ENCODE measurements at regions not wholly inside any gene's neighbourhood (a gene's known extent, or its start where the extent isn't known, plus 50 kb on each side); places are given as distances from the start of the nearest gene placed in this dataset.

DNA sequence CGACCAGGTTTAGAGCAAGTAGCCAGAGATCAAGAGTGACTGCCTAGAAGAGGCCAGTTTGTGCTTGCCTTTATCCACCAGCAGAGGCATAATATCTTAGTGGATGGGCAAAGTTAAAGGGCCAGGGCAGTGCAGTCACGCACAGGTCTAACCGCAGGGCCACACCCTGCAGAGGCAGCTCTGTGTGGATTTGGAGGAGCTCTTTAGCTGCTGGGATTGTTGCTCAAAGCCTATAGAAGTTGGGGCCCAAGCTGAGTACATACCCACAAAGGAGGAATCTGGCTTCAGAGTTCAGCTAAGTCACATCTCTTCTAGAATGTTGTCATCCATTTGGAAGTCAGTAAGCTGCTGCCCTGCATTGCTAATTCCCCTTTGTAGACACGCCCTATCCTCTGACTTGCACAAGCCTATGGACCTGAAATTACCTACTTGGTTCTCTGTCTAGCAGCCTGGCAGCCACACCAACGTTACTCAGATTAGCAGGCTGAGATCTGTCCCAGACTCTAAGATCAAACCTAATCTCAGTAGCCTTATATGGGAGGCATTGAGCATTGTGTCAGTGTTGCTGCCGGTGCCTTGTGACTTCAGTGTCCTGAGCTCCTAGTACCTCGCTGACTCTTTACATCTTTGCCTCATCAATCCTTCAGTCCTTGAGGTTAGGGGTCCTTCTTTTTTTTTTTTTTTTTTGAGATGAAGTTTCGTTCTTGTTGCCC is 102.9 kb upstream of the STARD13 start:
- TF ChIP-seq POLR2A (IDR thresholded peaks at IDR 0.05; ENCODE audit: low read length) (no peak), EP300 (IDR thresholded peaks at IDR 0.05) (no peak), RCOR1 (IDR thresholded peaks at IDR 0.05; ENCODE audit: low read depth, low read length) (no peak), SREBF2 (IDR thresholded peaks at IDR 0.05) (no peak), FOSL2 (IDR thresholded peaks at IDR 0.05) (no peak), FOSL2 (CRISPR knock-in tag; IDR thresholded peaks at IDR 0.05) (no peak), CEBPB (IDR thresholded peaks at IDR 0.05) (no peak), ESRRA (IDR thresholded peaks at IDR 0.05; ENCODE audit: borderline replicate concordance, low read length) (no peak), TP53 (CRISPR knock-in tag; IDR thresholded peaks at IDR 0.05) (no peak), NR3C1 (IDR thresholded peaks at IDR 0.05) (no peak), MYC (IDR thresholded peaks at IDR 0.05; ENCODE audit: borderline replicate concordance, low read length) (no peak), CHD2 (IDR thresholded peaks at IDR 0.05; ENCODE audit: low read length, partially characterized antibody) (no peak), KDM1A (IDR thresholded peaks at IDR 0.05; ENCODE audit: low read depth) (no peak)
- TF ChIP-seq, protein P1, sequence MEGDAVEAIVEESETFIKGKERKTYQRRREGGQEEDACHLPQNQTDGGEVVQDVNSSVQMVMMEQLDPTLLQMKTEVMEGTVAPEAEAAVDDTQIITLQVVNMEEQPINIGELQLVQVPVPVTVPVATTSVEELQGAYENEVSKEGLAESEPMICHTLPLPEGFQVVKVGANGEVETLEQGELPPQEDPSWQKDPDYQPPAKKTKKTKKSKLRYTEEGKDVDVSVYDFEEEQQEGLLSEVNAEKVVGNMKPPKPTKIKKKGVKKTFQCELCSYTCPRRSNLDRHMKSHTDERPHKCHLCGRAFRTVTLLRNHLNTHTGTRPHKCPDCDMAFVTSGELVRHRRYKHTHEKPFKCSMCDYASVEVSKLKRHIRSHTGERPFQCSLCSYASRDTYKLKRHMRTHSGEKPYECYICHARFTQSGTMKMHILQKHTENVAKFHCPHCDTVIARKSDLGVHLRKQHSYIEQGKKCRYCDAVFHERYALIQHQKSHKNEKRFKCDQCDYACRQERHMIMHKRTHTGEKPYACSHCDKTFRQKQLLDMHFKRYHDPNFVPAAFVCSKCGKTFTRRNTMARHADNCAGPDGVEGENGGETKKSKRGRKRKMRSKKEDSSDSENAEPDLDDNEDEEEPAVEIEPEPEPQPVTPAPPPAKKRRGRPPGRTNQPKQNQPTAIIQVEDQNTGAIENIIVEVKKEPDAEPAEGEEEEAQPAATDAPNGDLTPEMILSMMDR (IDR thresholded peaks at IDR 0.05): no peak
- TF ChIP-seq, protein P2, sequence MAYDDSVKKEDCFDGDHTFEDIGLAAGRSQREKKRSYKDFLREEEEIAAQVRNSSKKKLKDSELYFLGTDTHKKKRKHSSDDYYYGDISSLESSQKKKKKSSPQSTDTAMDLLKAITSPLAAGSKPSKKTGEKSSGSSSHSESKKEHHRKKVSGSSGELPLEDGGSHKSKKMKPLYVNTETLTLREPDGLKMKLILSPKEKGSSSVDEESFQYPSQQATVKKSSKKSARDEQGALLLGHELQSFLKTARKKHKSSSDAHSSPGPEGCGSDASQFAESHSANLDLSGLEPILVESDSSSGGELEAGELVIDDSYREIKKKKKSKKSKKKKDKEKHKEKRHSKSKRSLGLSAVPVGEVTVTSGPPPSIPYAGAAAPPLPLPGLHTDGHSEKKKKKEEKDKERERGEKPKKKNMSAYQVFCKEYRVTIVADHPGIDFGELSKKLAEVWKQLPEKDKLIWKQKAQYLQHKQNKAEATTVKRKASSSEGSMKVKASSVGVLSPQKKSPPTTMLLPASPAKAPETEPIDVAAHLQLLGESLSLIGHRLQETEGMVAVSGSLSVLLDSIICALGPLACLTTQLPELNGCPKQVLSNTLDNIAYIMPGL (CRISPR knock-in tag; IDR thresholded peaks at IDR 0.05; ENCODE audit: borderline replicate concordance): no peak
